ENCODE measurements at regions not wholly inside any gene's neighbourhood (a gene's known extent, or its start where the extent isn't known, plus 50 kb on each side); places are given as distances from the start of the nearest gene placed in this dataset.

DNA sequence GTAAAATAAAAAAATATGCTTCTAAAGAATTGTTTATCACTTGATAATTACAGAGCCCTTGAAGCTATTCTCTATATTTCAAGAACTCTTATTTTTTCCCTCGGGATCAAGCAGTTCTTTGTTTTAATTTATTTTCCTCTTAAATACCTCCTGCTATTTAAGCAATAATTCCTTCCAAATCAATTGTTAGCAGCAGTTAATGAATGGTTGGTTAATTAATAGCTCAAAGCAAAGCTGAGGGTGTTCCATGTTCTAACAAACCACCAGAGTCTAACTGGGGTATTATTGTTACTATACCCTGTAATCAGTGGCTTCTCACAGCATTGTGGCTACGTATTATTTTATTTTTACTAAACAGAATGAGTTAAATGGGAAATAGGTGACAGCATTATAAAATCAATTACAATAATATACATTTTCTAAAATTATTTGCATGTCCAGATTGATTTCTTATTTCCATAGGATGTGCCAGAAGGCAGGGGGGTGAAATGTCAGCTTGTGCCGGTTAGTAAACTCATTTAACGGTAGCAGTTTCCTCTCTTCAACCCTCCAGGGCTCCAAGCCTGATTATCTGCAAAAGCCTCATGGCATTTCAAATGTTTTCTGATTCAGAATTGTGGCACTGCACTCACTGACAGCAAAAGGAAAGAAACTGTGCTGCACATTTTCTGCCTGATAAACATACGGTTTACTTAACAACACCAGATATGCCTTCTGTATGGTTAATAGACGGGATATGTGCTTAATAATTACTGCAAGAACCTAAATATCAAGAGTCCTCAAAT lies 286.9 kb upstream of the EMCN start:
- Histone ChIP-seq H3K4me2 (ENCODE audit: low read length) (no peak overlapping the region), H2AFZ (ENCODE audit: low read depth, low read length, poor library complexity, severe bottlenecking) (no peak overlapping the region), H3K79me2 (ENCODE audit: insufficient read depth, low read length) (no peaks in the 10 kb centered on the region), H3K9me2 (ENCODE audit: insufficient read depth) (no peaks in the 10 kb centered on the region), H3K27ac (ENCODE audit: low read depth, low read length) (no peak overlapping the region), H3K4me1 (ENCODE audit: control insufficient read depth in 1 of 2, insufficient read depth in 2 of 2, low read length in 2 of 2) (no peaks in the 10 kb centered on the region), H3K9me3 (ENCODE audit: control insufficient read depth in 1 of 2, insufficient read depth in 1 of 2, low read depth in 1 of 2, low read length in 2 of 2) (no peaks in the 10 kb centered on the region), H4K20me1 (ENCODE audit: insufficient read depth) (no peaks in the 10 kb centered on the region), H3K36me3 (ENCODE audit: control insufficient read depth in 1 of 2, insufficient read depth in 2 of 2, low read length in 2 of 2) (no peaks in the 10 kb centered on the region), H3K9ac (ENCODE audit: low read length) (no peak overlapping the region), H3K4me3 (replicated peaks in 1 of 2; ENCODE audit: low read depth in 1 of 2, low read length in 2 of 2) (no peak overlapping the region), H3K27me3 (ENCODE audit: insufficient read depth, low read length) (no peaks in the 10 kb centered on the region)
- intact Hi-C loops (cut with micrococcal nuclease): no loop called here
- ChIA-PET RAD21 (ENCODE audit: low non-redundant PET in 1 of 2, low total read pairs in 2 of 2, uncharacterized antibody in 2 of 2, unreplicated experiment in 2 of 2) (no interaction called here), CTCF (no interaction called here), POLR2A (no interaction called here)
- no peak for TF ChIP-seq SP1 (IDR thresholded peaks at IDR 0.05; ENCODE audit: low read depth)
- TF ChIP-seq, protein P1, sequence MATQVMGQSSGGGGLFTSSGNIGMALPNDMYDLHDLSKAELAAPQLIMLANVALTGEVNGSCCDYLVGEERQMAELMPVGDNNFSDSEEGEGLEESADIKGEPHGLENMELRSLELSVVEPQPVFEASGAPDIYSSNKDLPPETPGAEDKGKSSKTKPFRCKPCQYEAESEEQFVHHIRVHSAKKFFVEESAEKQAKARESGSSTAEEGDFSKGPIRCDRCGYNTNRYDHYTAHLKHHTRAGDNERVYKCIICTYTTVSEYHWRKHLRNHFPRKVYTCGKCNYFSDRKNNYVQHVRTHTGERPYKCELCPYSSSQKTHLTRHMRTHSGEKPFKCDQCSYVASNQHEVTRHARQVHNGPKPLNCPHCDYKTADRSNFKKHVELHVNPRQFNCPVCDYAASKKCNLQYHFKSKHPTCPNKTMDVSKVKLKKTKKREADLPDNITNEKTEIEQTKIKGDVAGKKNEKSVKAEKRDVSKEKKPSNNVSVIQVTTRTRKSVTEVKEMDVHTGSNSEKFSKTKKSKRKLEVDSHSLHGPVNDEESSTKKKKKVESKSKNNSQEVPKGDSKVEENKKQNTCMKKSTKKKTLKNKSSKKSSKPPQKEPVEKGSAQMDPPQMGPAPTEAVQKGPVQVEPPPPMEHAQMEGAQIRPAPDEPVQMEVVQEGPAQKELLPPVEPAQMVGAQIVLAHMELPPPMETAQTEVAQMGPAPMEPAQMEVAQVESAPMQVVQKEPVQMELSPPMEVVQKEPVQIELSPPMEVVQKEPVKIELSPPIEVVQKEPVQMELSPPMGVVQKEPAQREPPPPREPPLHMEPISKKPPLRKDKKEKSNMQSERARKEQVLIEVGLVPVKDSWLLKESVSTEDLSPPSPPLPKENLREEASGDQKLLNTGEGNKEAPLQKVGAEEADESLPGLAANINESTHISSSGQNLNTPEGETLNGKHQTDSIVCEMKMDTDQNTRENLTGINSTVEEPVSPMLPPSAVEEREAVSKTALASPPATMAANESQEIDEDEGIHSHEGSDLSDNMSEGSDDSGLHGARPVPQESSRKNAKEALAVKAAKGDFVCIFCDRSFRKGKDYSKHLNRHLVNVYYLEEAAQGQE (IDR thresholded peaks at IDR 0.05; ENCODE audit: low read depth): no peak
- ATAC-seq (no peak), DNase-seq (ENCODE audit: low read depth, low spot score) (no peak)
- no TSS peak for BruUV-seq (replicated peaks)

DNA sequence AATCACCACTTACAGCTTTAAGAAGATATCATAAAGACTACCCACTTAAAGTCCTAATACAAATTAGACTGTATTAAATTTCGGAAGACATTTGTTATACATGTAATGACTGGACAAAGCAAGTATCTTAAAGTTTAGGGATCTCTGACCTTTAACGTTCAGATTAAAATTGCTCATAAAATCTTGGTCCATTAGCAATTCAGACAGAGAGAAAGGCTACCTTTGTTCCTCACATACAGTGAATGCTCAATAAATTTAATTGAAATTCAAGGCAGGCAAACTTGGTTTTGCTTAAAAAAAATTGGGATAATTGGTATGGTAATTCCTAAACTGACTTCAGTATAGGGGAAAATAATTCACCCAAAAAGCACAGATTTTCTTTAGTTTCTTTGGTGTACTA lies 285.9 kb upstream of the EMCN start:
- H4K20me1 ChIP-seq (ENCODE audit: insufficient read depth): no peaks in the 10 kb centered on the region
- intact Hi-C loops (cut with micrococcal nuclease): no loop called here
- POLR2A ChIA-PET: no interaction called here
- no peak overlapping the region for H2AFZ ChIP-seq (ENCODE audit: low read depth, low read length, poor library complexity, severe bottlenecking)
- no peaks in the 10 kb centered on the region for H3K27me3 ChIP-seq (ENCODE audit: insufficient read depth, low read length)
- no peaks in the 10 kb centered on the region for H3K79me2 ChIP-seq (ENCODE audit: insufficient read depth, low read length)
- H3K9me2 ChIP-seq (ENCODE audit: insufficient read depth): no peaks in the 10 kb centered on the region
- no peak overlapping the region for H3K4me2 ChIP-seq (ENCODE audit: low read length)
- H3K4me3 ChIP-seq (replicated peaks in 1 of 2; ENCODE audit: low read depth in 1 of 2, low read length in 2 of 2): no peak overlapping the region
- BruUV-seq (replicated peaks): no TSS peak
- no peak overlapping the region for H3K9ac ChIP-seq (ENCODE audit: low read length)
- no peak overlapping the region for H3K27ac ChIP-seq (ENCODE audit: low read depth, low read length)
- no peaks in the 10 kb centered on the region for H3K9me3 ChIP-seq (ENCODE audit: control insufficient read depth in 1 of 2, insufficient read depth in 1 of 2, low read depth in 1 of 2, low read length in 2 of 2)
- CTCF ChIA-PET: no interaction called here
- no peaks in the 10 kb centered on the region for H3K36me3 ChIP-seq (ENCODE audit: control insufficient read depth in 1 of 2, insufficient read depth in 2 of 2, low read length in 2 of 2)
- H3K4me1 ChIP-seq (ENCODE audit: control insufficient read depth in 1 of 2, insufficient read depth in 2 of 2, low read length in 2 of 2): no peaks in the 10 kb centered on the region
- DNase-seq (ENCODE audit: low read depth, low spot score) (no peak), ATAC-seq (no peak)
- RAD21 ChIA-PET (ENCODE audit: low non-redundant PET in 1 of 2, low total read pairs in 2 of 2, uncharacterized antibody in 2 of 2, unreplicated experiment in 2 of 2): no interaction called here
- no peak for TF ChIP-seq POLR2A (IDR thresholded peaks at IDR 0.05; ENCODE audit: borderline replicate concordance, extremely low read depth, insufficient read depth, insufficient read length)
- no peak for TF ChIP-seq EZH2 (IDR thresholded peaks at IDR 0.05)
- TF ChIP-seq EGR1 (IDR thresholded peaks at IDR 0.05; ENCODE audit: low read depth): no peak
- TF ChIP-seq TCF7L2 (IDR thresholded peaks at IDR 0.05; ENCODE audit: borderline replicate concordance, extremely low read depth, insufficient read depth, insufficient read length): no peak
- no peak for TF ChIP-seq ZFX (IDR thresholded peaks at IDR 0.05)
- no peak for TF ChIP-seq CEBPB (IDR thresholded peaks at IDR 0.05; ENCODE audit: low read depth)
- no peak for TF ChIP-seq YY1 (IDR thresholded peaks at IDR 0.05; ENCODE audit: extremely low read depth, insufficient replicate concordance, low read depth, low read length)
- TF ChIP-seq, protein P2, sequence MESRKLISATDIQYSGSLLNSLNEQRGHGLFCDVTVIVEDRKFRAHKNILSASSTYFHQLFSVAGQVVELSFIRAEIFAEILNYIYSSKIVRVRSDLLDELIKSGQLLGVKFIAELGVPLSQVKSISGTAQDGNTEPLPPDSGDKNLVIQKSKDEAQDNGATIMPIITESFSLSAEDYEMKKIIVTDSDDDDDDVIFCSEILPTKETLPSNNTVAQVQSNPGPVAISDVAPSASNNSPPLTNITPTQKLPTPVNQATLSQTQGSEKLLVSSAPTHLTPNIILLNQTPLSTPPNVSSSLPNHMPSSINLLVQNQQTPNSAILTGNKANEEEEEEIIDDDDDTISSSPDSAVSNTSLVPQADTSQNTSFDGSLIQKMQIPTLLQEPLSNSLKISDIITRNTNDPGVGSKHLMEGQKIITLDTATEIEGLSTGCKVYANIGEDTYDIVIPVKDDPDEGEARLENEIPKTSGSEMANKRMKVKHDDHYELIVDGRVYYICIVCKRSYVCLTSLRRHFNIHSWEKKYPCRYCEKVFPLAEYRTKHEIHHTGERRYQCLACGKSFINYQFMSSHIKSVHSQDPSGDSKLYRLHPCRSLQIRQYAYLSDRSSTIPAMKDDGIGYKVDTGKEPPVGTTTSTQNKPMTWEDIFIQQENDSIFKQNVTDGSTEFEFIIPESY (IDR thresholded peaks at IDR 0.05; ENCODE audit: extremely low read depth, insufficient replicate concordance, low read length): no peak
- TF ChIP-seq ZNF274 (IDR thresholded peaks at IDR 0.05; ENCODE audit: low read depth, low read length): no peak
- no peak for TF ChIP-seq CBX3 (IDR thresholded peaks at IDR 0.05; ENCODE audit: low read depth)
- TF ChIP-seq, protein P3, sequence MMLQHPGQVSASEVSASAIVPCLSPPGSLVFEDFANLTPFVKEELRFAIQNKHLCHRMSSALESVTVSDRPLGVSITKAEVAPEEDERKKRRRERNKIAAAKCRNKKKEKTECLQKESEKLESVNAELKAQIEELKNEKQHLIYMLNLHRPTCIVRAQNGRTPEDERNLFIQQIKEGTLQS (IDR thresholded peaks at IDR 0.05): no peak
- TF ChIP-seq, protein P4, sequence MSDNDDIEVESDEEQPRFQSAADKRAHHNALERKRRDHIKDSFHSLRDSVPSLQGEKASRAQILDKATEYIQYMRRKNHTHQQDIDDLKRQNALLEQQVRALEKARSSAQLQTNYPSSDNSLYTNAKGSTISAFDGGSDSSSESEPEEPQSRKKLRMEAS (IDR thresholded peaks at IDR 0.05): no peak
- TF ChIP-seq JUND (IDR thresholded peaks at IDR 0.05): no peak
